ENCODE measurements at regions not wholly inside any gene's neighbourhood (a gene's known extent, or its start where the extent isn't known, plus 50 kb on each side); places are given as distances from the start of the nearest gene placed in this dataset.

DNA sequence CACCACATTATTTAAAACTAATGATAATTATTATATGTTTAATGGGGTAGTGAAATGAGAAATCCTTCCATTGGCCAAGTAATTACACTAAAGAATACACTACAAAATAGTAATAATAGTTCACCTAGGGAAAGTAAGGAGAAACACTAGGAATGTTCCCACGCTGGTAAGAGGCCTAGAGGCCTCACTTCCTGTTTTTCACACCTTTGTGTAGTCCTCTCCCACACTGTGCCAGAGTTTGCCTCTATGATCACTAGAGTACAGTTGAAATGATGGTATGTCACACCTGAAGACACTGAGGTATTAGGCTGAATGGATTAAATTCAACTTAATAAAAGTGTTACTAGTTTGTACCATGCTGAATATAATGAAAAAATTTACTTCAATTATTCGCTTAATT, 1348.0 kb upstream of the ATXN8OS start:
- Histone ChIP-seq H3K27me3 (ENCODE audit: low read depth, low read length) (no peaks in the 10 kb centered on the region), H3K36me3 (ENCODE audit: control insufficient read depth in 1 of 2, insufficient read depth in 2 of 2, low read length in 2 of 2) (no peaks in the 10 kb centered on the region), H3K9me3 (ENCODE audit: control insufficient read depth in 1 of 2, low read length in 2 of 2) (no peaks in the 10 kb centered on the region), H3K4me3 (ENCODE audit: low read depth in 1 of 2, low read length in 2 of 2) (no peak overlapping the region), H3K27ac (ENCODE audit: low read length) (no peak overlapping the region), H3K4me1 (ENCODE audit: control insufficient read depth in 1 of 2, insufficient read depth in 2 of 2, low read length in 2 of 2) (no peaks in the 10 kb centered on the region)

DNA sequence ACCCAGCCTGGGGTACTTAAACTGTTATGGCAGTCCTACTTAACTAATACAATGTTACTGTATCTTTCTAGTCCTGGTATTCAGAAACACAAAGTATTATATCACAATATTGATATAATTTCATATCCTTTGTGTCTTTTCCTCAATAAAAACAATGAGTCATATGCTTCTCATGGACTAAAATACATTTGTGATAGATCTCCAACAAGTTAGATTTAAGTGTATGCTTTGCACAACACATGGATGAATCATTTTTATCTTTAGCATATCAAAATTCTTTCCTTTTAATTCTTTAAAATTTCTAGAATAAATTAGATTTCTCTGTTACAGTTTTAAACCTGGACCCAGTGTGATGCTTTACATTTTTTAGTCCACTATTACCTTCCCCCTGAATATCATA, 1357.8 kb upstream of the ATXN8OS start:
- Histone ChIP-seq H3K27me3 (ENCODE audit: low read depth, low read length) (no peaks in the 10 kb centered on the region), H3K36me3 (ENCODE audit: control insufficient read depth in 1 of 2, insufficient read depth in 2 of 2, low read length in 2 of 2) (no peaks in the 10 kb centered on the region), H3K9me3 (ENCODE audit: control insufficient read depth in 1 of 2, low read length in 2 of 2) (peaks cover 0 to 2% of the 10 kb centered on the region in 2 donors), H3K27ac (ENCODE audit: low read length) (no peak overlapping the region), H3K4me1 (ENCODE audit: control insufficient read depth in 1 of 2, insufficient read depth in 2 of 2, low read length in 2 of 2) (no peaks in the 10 kb centered on the region), H3K4me3 (ENCODE audit: low read depth in 1 of 2, low read length in 2 of 2) (no peak overlapping the region)

DNA sequence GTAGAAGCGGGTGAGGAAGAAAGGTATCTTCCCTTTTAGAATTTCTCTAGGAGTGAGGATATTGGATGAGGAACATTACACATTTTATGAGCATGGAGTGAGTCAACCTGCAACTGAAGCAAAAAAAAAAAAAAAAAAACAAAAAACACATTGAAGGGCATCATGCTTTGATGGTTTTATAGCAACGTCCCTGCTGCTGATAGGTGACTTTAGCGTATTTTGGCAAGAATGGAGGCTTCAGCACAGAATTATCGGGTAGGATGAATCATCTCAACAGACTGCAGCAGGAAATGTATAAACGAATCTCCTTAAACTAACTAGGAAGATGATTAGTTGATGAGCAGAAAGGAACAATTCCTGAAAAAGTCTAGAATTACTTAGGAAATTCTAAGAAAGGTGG, 1359.6 kb upstream of the ATXN8OS start:
- H3K4me3 ChIP-seq (ENCODE audit: low read depth in 1 of 2, low read length in 2 of 2): no peak overlapping the region
- H3K9me3 ChIP-seq (ENCODE audit: control insufficient read depth in 1 of 2, low read length in 2 of 2): no peaks in the 10 kb centered on the region
- H3K36me3 ChIP-seq (ENCODE audit: control insufficient read depth in 1 of 2, insufficient read depth in 2 of 2, low read length in 2 of 2): no peaks in the 10 kb centered on the region
- H3K4me1 ChIP-seq (ENCODE audit: control insufficient read depth in 1 of 2, insufficient read depth in 2 of 2, low read length in 2 of 2): no peaks in the 10 kb centered on the region
- no peaks in the 10 kb centered on the region for H3K27me3 ChIP-seq (ENCODE audit: low read depth, low read length)
- no peak overlapping the region for H3K27ac ChIP-seq (ENCODE audit: low read length)

DNA sequence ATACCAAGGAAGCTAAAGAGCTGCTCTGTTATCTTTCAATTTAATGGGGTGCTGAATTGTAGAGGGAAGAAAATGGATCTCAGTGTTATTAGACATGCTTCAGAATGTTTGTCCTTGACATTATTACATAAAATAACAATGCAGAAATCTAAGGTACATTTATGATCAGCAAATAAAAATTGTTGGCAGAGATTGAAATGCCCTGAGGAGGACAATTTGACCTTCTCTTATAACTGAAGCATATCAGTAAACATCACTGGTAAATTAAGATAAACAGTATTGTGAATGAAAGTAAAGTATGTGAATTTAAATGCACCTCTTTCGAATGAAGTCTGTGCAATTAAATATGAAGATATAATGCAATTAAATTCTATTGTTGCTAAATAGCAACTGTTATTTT, 1362.1 kb upstream of the ATXN8OS start:
- H3K4me3 ChIP-seq (ENCODE audit: low read depth in 1 of 2, low read length in 2 of 2): no peak overlapping the region
- no peaks in the 10 kb centered on the region for H3K27me3 ChIP-seq (ENCODE audit: low read depth, low read length)
- no peaks in the 10 kb centered on the region for H3K36me3 ChIP-seq (ENCODE audit: control insufficient read depth in 1 of 2, insufficient read depth in 2 of 2, low read length in 2 of 2)
- H3K9me3 ChIP-seq (ENCODE audit: control insufficient read depth in 1 of 2, low read length in 2 of 2): no peaks in the 10 kb centered on the region
- no peaks in the 10 kb centered on the region for H3K4me1 ChIP-seq (ENCODE audit: control insufficient read depth in 1 of 2, insufficient read depth in 2 of 2, low read length in 2 of 2)
- no peak overlapping the region for H3K27ac ChIP-seq (ENCODE audit: low read length)

DNA sequence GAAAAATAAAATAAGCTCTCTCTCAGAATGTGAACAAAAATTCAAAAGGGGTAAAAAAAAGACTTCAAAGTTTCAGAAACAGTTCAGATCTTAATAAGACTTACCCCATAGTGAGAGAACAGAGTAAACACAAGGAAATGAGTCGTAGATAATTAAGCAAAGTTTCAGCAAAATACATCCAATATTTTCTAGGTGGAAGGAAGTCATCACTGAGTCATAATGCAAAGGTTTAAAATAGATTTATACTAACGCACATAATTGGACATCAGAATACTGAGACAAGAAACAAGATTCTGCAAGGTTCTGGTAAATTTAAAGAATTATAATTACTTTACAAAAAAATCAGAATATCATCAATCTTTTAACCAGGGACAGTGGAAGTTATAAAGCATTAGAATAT, 1370.7 kb upstream of the ATXN8OS start:
- Histone ChIP-seq H3K27ac (ENCODE audit: low read length) (no peak overlapping the region), H3K36me3 (ENCODE audit: control insufficient read depth in 1 of 2, insufficient read depth in 2 of 2, low read length in 2 of 2) (no peaks in the 10 kb centered on the region), H3K4me3 (ENCODE audit: low read depth in 1 of 2, low read length in 2 of 2) (no peak overlapping the region), H3K27me3 (ENCODE audit: low read depth, low read length) (no peaks in the 10 kb centered on the region), H3K9me3 (ENCODE audit: control insufficient read depth in 1 of 2, low read length in 2 of 2) (no peaks in the 10 kb centered on the region), H3K4me1 (ENCODE audit: control insufficient read depth in 1 of 2, insufficient read depth in 2 of 2, low read length in 2 of 2) (no peaks in the 10 kb centered on the region)

DNA sequence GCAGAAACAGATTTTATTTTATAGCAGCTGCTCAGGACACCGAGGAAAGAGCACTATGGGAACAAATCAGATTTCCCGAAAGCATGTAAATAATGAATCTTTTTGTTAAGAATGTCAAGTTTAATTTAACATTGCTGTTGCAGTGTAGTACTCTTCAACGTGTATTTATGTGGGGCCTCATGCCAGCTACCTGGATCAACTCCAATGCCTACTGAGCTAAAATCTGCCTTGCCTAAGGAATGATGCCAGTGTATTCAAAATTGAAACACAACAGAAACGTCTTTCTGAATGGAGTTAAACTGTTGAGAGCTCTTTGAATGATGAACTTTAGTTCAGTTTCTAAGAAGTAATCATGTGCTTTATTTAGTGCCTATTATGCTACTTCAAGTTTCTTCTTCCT, 1379.8 kb upstream of the ATXN8OS start:
- no peaks in the 10 kb centered on the region for H3K36me3 ChIP-seq (ENCODE audit: control insufficient read depth in 1 of 2, insufficient read depth in 2 of 2, low read length in 2 of 2)
- H3K4me3 ChIP-seq (ENCODE audit: low read depth in 1 of 2, low read length in 2 of 2): no peak overlapping the region
- H3K27ac ChIP-seq (ENCODE audit: low read length): no peak overlapping the region
- no peaks in the 10 kb centered on the region for H3K27me3 ChIP-seq (ENCODE audit: low read depth, low read length)
- H3K4me1 ChIP-seq (ENCODE audit: control insufficient read depth in 1 of 2, insufficient read depth in 2 of 2, low read length in 2 of 2): no peaks in the 10 kb centered on the region
- no peaks in the 10 kb centered on the region for H3K9me3 ChIP-seq (ENCODE audit: control insufficient read depth in 1 of 2, low read length in 2 of 2)

DNA sequence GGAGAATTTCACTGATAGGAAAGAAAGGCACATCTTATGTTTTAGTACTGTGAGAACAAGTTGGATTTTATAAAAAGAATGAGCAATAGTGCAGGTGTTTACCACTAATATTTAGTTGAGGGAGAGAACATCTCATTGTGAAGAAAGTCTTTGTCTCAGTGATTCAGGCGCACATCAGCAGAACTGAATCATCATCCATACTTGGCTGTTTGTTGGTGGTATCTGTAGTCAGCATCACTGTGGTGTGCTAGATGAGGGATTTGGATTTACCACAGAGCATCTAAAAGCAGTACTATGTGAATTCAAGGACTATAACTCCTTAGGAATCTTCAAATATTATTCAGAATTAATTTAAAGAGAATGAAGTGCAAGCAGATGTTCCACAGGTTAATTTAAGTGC, 1380.5 kb upstream of the ATXN8OS start:
- Histone ChIP-seq H3K4me1 (ENCODE audit: control insufficient read depth in 1 of 2, insufficient read depth in 2 of 2, low read length in 2 of 2) (no peaks in the 10 kb centered on the region), H3K27me3 (ENCODE audit: low read depth, low read length) (no peaks in the 10 kb centered on the region)

DNA sequence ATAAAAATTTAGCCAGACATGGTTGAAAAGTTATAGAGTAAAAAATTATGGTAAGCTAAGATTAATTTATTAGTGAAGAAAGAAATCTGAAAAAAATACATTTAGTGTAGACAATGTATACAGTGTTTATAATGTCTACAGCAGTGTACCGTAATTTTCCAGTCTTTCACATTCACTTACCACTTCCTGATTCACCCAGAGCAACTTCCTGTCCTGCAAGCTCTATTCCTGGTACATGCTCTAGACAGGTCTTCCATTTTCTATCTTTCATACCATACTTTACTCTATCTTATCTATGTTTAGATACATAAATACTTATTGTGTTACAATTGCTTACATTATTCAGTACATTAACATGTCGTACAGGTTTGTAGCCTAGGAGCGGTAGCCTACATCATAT, 1387.8 kb upstream of the ATXN8OS start:
- no peak overlapping the region for H3K27ac ChIP-seq (ENCODE audit: low read length)
- H3K36me3 ChIP-seq (ENCODE audit: control insufficient read depth in 1 of 2, insufficient read depth in 2 of 2, low read length in 2 of 2): no peaks in the 10 kb centered on the region
- no peaks in the 10 kb centered on the region for H3K27me3 ChIP-seq (ENCODE audit: low read depth, low read length)
- H3K4me1 ChIP-seq (ENCODE audit: control insufficient read depth in 1 of 2, insufficient read depth in 2 of 2, low read length in 2 of 2): no peaks in the 10 kb centered on the region
- no peak overlapping the region for H3K4me3 ChIP-seq (ENCODE audit: low read depth in 1 of 2, low read length in 2 of 2)
- no peaks in the 10 kb centered on the region for H3K9me3 ChIP-seq (ENCODE audit: control insufficient read depth in 1 of 2, low read length in 2 of 2)

More for the DNA sequence above, 1380.5 kb upstream of the ATXN8OS start:
- no peaks in the 10 kb centered on the region for H3K9me3 ChIP-seq (ENCODE audit: control insufficient read depth in 1 of 2, low read length in 2 of 2)
- H3K36me3 ChIP-seq (ENCODE audit: control insufficient read depth in 1 of 2, insufficient read depth in 2 of 2, low read length in 2 of 2): no peaks in the 10 kb centered on the region
- H3K27ac ChIP-seq (ENCODE audit: low read length): no peak overlapping the region
- H3K4me3 ChIP-seq (ENCODE audit: low read depth in 1 of 2, low read length in 2 of 2): no peak overlapping the region

DNA sequence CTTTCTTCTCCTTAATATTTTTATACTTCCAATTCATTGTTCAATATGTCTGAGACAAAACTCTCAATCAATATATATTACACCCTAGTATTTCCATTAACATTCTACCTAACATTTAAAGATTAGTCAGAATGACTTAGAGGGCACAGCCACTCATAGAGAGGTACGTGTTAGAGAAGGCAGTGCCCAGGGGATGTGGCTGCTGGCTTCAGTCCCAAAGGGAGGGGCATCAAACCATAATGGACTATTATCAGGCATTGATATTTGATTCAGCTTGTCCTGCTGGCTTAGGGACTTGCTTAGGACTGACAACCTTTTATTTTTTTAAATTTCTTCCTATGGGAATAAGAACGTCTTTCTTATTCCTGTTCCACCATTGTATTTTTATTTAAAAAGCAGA, 1392.0 kb upstream of the ATXN8OS start:
- Histone ChIP-seq H3K9me3 (ENCODE audit: control insufficient read depth in 1 of 2, low read length in 2 of 2) (no peaks in the 10 kb centered on the region), H3K27ac (ENCODE audit: low read length) (no peak overlapping the region), H3K27me3 (ENCODE audit: low read depth, low read length) (no peaks in the 10 kb centered on the region), H3K4me1 (ENCODE audit: control insufficient read depth in 1 of 2, insufficient read depth in 2 of 2, low read length in 2 of 2) (no peaks in the 10 kb centered on the region), H3K36me3 (ENCODE audit: control insufficient read depth in 1 of 2, insufficient read depth in 2 of 2, low read length in 2 of 2) (no peaks in the 10 kb centered on the region), H3K4me3 (ENCODE audit: low read depth in 1 of 2, low read length in 2 of 2) (no peak overlapping the region)

DNA sequence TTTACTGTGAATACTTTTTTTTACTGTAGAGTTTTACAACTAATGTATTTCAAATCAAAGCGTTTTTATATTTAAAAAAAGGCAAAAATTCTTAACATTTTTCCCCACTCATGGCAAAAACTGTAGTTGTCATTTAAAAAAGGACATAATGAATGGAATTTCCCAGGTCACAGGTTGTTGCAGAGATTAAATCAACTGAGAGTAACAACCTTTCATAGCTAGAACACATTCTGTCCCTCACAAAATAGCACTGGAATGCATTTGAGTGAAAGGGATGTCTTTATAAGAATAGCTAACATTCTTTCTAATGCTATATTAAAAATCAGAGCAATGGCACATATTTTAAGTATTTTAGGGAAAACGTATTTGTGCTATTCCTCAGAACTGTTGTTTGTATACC, 1393.3 kb upstream of the ATXN8OS start:
- Histone ChIP-seq H3K27ac (ENCODE audit: low read length) (no peak overlapping the region), H3K27me3 (ENCODE audit: low read depth, low read length) (no peaks in the 10 kb centered on the region), H3K4me1 (ENCODE audit: control insufficient read depth in 1 of 2, insufficient read depth in 2 of 2, low read length in 2 of 2) (no peaks in the 10 kb centered on the region), H3K9me3 (ENCODE audit: control insufficient read depth in 1 of 2, low read length in 2 of 2) (no peaks in the 10 kb centered on the region), H3K36me3 (ENCODE audit: control insufficient read depth in 1 of 2, insufficient read depth in 2 of 2, low read length in 2 of 2) (no peaks in the 10 kb centered on the region), H3K4me3 (ENCODE audit: low read depth in 1 of 2, low read length in 2 of 2) (no peak overlapping the region)

DNA sequence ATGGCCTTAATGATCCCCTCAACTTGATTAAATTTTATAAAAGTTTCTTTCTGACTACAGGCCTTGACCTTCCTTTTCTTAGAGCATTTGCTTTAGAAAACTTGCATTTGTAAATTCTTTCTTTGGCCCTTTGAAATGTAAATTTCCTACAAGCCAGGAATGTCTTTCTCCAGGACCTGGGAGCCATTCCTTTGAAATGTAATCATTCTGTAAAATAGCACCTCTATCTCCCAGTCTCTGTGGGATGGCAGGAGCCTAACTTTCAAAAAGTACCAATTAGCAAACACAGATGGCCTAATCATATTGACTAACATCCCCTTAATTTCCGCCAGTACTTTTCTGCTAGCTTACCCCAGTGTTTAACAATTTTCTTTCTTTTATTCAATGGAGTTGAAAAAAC, 1394.2 kb upstream of the ATXN8OS start:
- Histone ChIP-seq H3K9me3 (ENCODE audit: control insufficient read depth in 1 of 2, low read length in 2 of 2) (no peaks in the 10 kb centered on the region), H3K27me3 (ENCODE audit: low read depth, low read length) (no peaks in the 10 kb centered on the region), H3K27ac (ENCODE audit: low read length) (no peak overlapping the region), H3K4me1 (ENCODE audit: control insufficient read depth in 1 of 2, insufficient read depth in 2 of 2, low read length in 2 of 2) (no peaks in the 10 kb centered on the region), H3K4me3 (ENCODE audit: low read depth in 1 of 2, low read length in 2 of 2) (no peak overlapping the region), H3K36me3 (ENCODE audit: control insufficient read depth in 1 of 2, insufficient read depth in 2 of 2, low read length in 2 of 2) (no peaks in the 10 kb centered on the region)

DNA sequence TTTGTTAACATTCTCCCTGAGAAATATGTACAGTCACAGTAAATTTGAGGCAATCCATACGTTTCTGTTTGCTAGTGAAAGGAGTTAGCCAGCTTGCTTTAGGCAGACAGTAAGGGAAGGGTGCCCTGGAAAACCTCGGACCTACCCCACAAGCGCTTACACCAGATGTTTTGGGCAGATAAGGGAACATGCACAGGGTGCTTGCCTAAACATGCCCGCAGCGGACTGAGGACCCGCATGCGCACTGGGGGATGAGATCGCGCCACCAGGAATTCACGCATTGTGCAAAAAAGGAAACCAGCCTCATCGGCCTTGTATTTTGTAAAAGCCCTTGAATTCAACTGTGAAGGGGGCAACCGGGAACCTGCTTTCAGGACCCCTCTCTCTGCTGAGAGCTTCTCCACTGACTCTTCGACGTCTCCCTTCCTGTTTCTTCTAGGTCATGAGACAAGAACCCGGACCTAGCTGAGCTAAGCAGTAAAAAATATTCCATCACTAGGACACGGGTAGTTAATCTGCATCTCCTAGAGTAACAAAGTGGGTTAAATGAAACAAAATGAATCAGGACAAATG, 1399.2 kb upstream of the ATXN8OS start:
- Histone ChIP-seq H3K4me1 (ENCODE audit: control insufficient read depth in 1 of 2, insufficient read depth in 2 of 2, low read length in 2 of 2) (no peaks in the 10 kb centered on the region), H3K27ac (ENCODE audit: low read length) (no peak overlapping the region), H3K9me3 (ENCODE audit: control insufficient read depth in 1 of 2, low read length in 2 of 2) (no peaks in the 10 kb centered on the region), H3K36me3 (ENCODE audit: control insufficient read depth in 1 of 2, insufficient read depth in 2 of 2, low read length in 2 of 2) (no peaks in the 10 kb centered on the region), H3K4me3 (ENCODE audit: low read depth in 1 of 2, low read length in 2 of 2) (no peak overlapping the region), H3K27me3 (ENCODE audit: low read depth, low read length) (no peaks in the 10 kb centered on the region)

Data from muscle layer of duodenum (tissue), 2 donors.